Glomerular visceral epithelial cell (primary cell): ENCODE measurements at regions not wholly inside any gene's neighbourhood (a gene's known extent, or its start where the extent isn't known, plus 50 kb on each side); places are given as distances from the start of the nearest gene placed in this dataset.
"Not testable (repeated sequence)": the region's sequence is repeated elsewhere in the genome, so short reads cannot be mapped to it uniquely, and the experiment has no call there.

ENCODE experiments used
- DNase-seq: peaks from one replicate; pipeline ENCODE4 v3.0.0-alpha.2; 2016; ENCODE audit errors: extremely low spot score

DNA sequence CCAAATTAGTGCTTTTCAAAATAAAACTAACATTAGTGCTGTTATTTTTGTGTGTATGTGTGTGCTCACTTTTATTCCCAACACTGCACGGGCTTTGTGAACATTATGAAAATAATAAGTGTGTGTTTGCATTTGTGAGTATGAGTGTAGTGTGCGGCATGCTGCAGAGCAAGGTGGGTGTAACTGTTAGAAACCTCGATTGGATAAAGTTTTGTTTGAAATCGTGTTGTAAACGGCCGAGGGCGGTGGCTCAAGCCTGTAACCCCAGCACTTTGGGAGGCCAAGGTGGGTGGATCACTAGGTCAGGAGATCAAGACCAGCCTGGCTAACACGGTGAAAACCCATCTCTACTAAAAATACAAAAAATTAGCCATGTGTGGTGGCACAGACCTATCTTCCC is 352.0 kb downstream of the MDFIC start:
- not testable (repeated sequence) for DNase-seq

DNA sequence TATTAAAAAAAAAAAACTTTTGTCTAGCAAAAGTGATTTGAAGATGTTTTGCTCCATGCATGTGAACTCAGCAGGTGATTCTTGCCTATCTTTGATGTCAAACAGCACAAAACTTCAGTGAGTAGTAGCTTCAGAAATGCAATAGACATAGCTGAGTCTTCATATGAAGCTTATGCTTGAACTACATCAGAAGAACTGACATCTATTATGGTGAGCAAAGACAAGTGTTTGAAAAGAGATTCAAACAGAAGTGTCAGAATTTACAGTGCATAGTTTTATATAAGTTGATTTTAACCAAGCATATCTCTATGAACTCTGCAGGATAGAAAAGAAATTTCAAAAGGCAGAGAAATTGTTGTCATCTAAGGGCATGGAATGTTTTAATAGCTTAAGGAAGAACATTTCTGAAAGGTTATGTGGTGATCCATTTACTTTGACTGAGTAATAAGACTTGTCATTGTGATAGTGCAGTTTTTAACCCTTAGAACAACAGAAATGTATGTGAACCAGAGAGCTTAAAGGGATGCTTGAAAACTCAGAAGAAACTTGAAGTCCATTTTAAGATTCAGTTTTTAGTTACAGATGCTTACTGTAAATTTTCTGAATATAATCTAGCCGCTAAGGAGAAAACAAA is 351.4 kb downstream of the MDFIC start:
- no peak for DNase-seq

DNA sequence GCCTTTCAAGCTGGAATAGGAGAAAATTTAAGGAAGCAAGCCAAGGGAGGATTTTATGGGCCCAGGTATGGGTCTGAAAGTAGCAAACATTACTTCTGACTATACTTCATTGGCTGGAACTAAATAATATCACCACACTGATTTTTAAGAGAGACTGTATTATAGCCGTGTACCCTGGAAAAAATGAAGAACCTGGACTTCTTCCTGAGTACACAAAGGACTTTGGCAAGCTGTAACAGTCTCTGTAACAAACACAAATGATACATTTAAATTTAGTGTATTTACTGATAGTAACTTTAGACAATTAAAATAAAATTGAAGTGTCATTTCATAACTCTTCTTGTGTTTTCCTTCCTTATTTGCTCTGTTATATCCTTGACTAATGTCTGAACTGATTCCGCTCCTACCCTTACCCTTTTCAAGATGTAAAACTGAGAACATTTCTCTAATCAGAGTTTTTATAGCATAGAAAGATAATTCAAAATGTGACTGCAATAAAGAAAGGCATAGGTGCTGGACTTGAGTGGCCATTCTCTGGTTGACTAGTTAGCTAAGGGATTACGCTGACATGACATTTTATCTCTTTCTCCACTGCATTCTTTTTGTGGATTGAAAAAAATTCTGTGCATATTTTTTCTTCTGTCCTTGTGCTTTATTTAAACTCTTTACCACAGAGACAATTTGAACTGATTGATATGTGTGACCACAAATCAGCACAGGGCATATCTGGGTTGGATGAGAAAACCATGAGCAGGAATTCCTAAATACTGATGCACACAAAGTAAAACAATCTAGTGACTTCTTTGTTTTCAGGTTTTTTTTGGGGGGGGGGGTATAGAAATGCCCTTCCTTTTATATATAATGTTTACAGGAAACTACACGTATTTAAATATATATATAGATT is 349.7 kb downstream of the MDFIC start:
- DNase-seq = peak; percentile 7

DNA sequence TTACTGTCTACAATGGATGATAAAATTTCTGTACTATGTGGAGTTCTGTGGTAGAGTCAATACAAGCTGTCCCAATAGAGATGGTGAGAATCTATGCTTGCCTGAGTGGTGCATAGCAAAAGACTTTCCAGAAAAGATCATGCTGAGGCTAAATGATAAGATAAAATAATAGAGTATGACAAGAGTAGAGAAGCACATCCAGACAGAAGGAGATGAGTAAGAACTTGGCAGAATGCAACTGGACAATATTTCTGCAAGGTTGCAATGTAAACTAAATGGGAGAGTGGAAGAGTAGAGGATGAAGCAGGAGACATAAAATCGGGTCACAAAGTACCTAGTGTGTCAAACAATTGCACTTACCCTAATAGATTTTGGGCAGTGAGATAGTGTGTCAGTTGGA is 347.6 kb downstream of the MDFIC start:
- DNase-seq = no peak

DNA sequence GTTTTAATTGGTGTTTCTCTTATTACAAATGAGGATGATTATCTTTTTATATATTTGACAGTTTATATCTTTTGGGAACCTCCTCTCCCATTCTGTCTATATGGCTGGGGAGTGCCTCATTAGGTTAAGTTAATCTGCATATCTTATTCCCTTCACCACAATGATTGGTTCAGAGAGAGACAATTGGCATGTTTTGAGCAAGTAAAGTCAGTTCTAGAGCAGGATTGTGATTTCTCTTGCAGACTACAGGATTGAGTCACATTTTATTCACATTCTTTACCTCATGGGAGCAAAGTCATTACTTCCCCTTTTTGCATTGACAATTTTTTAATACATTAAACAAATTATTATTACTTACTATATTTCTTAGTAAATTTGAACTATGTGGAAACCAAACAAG is 345.6 kb downstream of the MDFIC start:
- no peak for DNase-seq

DNA sequence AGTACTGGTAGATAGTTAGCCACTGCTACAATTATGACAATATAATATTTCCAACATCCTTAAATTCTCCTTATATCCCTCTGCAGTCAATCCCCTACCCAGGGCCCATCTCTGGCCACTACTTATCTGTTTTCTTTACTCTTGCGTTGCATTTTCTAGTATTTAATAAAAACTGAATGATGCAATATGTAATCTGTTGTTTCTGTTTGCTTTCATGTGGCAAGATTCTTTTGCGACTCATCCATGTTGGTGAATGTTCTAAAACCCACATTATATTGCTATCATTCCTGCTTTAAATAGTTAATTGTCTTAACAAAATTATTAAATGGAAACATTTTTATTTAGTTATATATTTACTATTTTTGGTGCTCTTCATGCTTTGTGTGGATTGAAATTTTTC is 338.5 kb downstream of the MDFIC start:
- DNase-seq = no peak

DNA sequence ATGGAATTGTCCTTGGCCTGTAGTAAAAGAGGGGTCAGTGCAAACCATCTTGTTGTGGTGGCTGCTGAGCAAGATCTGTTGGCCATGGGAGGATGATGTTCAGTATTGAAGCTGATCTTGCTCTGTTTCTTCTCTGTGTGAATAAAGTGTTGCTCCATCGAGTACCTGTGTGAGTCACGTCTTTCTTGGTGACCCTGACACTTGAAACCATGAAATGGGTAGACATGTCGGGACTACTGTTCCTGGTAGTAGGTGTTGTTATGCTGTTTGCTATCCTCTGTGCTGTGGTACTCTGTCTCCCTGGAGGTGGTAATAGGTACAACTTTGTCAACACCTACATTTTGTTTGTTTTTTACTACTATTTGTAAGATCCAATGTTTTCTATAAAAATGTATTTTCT is 330.6 kb downstream of the MDFIC start:
- DNase-seq = no peak

DNA sequence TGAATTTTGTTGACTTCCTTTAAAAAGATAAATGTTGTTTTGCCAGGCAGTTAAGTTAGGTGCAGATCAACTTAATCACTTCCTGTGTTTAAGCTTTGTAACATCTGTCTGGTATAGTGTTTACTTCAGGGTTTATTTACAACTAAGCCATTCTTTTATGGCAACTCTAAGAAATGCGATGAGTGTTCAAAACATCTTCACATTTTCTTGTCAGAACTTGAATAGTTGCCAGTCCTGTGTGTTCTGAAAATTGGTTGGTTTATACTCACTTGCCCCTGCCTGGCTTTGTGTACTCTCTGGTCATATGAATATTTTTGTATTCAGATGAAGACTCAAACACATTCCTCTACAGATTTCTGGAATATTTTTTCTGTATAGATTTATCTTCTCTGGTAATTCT is 327.2 kb downstream of the MDFIC start:
- DNase-seq = no peak

DNA sequence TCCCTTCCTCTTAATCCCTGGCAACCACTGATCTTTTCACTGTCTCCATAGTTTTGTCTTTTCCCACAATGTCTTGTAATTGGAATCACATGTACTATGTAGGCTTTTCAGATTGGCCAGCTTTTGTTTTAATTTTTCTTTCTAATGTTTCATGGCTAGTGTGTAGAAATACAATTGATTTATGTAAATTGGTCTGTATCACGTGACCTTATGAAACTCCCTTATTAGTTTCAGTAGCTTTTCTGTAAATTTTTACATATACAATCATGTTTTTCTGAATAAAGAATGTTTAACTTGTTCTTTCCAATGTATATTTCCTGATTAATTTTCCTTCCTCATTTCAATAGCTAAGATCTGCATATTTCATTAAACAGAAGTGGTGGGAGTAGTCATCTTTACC is 319.3 kb downstream of the MDFIC start:
- no peak for DNase-seq

DNA sequence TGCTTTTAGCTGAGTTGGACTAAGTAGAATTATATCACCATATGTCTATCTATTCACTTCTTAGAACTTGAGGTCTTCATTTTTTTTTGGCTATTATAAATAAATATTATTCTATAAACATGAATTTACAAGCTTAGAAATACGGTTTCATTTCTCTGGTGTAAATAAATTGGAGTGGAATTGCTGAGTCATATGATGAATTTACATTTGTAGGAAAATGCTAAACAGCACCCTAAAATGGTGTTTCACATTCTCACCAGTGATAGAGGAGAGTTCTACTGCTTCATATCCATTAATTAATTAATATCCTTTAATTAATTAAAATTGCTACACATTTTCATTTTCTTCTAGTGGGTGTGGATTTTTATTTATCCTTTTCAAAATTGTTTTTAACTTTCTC is 318.3 kb downstream of the MDFIC start:
- no peak for DNase-seq

DNA sequence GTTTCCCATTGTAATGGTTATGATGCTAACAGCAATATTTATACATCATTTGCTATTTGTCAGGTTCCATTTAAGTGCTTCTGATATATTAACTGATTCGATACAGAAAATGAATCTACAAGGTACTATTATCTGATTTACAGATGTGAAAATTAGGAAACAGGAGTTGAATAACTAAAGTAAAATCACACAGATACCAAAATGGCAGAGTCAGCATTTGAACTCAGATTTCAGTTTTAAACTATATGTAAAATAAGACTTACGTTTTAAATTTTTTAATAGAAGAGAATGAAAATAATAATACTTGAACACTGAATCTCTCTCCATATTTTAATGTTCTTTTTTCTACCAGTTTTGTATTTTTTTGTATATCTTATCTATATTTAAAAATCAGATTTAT is 313.2 kb downstream of the MDFIC start:
- DNase-seq = no peak

DNA sequence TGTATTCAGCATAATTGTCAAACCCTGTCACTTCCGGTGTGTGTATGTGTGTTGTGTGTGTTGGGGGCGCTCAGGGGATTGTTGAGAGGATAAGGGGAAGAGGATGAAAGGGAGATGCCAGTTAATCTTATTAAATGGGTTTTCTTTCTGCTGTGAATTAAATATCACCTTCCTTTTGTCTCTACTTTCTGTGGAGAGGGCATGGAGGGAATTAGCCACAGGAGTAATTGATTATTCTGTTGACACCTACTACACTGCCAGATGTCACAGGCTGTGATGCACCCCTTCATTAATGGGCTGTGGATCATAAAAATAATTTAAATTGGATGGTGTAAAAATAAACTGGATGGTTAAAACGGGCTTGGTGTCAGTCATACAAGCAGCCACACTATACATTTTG is 311.9 kb downstream of the MDFIC start:
- no peak for DNase-seq

DNA sequence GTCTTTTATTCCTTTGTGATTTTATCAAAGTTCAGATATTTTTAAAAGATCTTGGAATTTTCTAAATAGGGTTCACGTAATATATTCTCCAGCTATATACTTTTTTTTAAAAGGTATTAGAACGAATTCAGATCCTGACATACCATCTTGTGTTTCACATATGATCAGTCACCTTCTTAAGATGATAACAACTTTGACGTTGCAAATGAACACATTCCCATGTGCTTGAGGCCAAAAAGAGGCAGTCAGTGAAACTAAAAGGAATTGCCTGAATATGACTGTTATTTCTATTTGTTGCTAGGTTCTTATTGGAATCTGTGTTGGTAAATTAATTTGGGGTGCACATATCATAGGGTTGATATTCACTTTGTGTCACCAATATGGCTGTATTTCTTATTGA is 310.1 kb downstream of the MDFIC start:
- DNase-seq = no peak

DNA sequence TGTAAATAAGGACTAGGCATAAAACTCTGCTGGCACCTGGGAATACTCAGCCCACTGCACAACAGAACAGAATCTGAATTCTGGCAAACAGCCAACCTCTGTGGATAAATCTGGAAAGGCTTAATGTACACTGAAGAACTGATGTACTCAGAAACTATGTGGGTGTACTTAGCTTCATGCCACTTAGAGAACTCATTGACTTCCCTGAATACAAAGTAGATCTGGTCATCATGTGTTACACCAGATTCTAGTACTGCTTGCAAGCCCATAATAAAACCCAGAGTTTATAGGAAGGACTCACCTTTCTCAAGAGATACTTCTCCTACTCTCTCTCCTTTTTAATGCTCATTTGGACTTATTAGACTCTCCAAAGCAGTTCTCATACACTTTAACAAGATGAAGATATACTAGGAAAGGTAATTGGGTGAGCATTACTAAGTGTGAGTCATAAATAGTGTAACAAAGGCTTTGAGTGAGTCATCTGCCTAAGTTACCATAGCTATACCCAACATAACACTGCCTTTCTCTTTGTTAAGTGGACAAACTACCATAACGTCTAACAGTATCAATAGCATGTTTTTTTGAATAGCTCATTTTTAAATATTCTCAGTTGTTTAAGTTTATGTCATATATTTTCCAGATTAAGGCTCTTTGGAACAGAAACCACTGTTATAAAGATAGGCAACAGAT is 309.1 kb downstream of the MDFIC start:
- DNase-seq = peak; percentile 85

DNA sequence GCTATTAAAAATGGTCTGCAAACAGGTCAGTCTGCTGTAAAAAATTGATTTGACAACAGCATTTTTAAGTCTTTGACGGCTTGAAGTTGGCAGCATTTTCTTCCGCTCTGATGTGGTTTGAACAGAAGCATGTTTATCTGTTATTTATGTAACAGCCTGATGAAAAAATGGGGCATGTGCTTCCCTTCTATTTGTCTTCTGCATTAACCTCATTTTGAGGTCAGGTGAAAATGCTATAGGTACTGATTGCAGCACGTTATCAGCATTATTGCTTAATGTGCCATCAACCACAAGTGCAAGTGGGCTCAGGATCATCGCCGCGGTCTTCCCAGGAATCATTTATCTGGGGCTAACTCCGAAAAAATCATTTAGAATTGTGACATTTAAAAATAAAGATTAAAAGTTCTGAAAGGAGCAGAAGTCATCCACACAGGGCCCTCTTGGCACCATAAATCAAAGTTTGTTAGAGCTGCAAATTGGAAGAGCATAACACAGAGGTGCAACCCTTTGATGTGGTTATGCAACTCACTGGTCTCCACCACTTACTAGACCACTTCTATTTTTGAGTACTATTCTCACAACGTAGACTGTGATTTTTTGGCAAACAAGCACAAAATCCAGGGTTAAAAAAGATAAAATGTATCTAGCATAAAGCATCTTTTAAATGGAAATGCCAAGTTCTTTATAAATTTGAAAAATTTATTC is 307.7 kb downstream of the MDFIC start:
- DNase-seq = peak; percentile 8

DNA sequence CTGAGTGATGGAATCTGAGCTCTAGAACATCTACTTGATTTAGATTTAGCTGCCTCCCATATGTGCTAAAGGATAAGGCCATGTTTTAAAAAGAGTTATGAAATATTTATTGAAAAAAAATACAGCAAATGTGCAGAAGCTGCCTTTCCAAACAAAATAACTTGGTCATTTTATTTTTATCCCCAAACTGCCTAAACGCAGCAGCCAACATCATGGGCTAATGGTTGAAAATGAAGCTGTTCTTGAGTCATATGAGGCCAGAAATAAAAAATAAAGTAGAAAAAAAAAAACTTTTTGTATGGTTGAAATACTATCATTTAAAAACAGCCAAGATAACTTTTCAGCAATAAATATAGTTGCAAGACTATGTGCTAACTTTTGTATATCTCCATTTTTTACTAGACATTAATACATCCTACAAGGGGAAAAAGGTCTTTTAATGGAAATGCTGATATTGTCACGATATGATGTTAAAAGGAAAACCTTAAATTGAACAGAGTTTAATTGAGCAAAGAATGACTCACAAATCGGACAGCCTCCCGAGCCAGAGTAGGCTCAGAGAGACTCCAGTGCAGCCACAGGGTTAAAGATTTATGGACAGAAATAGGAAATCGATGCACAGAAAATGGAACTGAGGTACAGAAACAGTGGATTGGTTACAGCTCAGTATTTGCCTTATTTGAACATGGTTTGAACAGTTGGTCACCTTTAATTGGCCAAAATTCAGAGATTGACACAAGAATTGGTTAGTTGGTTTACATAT is 305.8 kb downstream of the MDFIC start:
- DNase-seq = peak; percentile 32

DNA sequence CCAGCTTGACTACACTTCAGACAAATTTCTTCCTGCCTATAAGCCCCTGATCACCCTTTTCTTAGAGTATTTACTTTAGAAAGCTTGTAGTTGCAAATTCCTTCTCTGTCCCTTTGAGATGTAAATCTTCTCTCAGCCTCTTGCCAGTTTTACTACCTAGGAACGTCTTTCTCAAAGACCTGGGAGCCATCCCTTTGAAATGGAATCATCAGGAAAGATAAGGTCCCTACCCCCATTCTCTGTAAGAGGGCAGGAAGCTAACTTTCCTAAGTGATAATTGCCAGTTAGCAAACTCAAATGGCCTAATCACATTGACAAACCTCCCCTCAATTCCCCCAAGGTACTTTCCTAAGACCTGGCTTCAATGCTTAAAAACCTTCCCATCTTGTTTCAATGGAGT is 304.5 kb downstream of the MDFIC start:
- no peak for DNase-seq

DNA sequence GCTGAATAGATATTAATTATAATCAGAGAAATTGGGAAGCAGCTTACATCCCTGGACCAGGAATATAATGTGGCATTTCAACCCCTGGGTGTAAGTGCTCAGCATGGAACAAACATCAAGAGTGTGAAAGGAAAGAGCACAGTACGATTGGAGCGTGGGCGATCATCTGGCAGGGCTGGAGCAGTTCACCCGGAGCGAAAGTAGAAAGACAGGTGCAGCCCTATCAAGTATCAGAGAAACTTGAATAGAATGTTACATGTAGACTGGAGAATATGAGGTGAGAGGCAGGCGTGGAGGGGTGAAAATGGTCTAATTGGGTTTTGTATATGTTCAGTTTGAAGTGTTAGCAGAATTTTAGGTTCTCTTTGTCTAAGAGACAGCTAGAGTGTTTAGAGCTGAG is 303.0 kb downstream of the MDFIC start:
- no peak for DNase-seq

DNA sequence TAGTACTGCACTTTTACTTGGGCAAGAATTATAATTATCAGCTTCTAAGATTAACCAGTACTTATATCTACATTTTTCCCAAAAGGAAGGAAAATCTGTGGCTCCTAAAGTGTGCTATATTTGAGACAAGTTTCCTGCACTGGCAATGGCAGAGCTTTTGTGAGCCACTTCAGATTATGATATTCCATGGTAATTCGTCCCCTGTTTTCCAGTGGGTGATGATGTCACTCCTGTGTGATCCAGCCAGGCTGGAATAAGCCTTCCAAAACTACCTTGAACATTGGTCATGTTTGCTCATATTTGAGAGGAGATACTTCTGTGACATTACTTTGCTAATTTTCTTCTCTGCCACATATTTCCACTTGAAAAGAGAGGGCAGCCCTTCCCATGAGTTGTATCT is 302.1 kb downstream of the MDFIC start:
- DNase-seq = no peak

DNA sequence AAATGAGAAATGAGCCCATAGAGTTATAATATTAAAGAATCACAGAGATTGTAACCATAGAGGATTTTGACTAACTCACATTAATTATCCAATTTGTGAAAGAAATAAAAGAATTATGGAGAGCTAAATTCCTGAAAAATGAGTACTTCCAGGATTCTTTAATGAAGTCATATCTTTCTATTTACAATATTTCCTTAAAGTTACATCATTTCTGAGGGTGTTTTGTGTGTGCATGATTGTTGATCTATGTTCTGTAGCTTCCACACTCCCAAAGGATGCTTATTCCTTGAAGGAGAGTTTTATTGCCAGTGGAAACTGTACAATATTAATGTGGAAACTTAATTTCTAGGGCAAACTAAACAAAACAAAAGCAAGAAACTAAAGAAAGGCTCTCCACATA is 299.6 kb downstream of the MDFIC start:
- DNase-seq = no peak

DNA sequence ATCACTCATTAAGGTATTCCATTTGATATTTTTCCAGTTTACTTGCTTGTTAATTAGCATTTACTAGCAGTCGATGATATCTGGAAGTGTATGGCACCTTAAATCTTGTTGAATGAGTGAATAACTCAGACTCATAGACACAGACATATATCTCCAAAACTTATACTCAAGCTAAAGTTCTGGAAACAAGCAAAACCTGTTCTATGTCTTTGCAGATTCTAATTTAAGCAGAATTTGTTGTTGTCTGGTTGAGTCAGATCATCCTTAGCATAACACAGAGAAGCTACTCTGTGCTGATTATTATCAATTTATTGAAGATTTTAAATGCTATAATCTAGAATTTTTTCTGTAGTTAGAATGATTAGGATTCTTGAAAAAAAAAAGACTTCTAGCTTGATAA is 296.2 kb downstream of the MDFIC start:
- no peak for DNase-seq

DNA sequence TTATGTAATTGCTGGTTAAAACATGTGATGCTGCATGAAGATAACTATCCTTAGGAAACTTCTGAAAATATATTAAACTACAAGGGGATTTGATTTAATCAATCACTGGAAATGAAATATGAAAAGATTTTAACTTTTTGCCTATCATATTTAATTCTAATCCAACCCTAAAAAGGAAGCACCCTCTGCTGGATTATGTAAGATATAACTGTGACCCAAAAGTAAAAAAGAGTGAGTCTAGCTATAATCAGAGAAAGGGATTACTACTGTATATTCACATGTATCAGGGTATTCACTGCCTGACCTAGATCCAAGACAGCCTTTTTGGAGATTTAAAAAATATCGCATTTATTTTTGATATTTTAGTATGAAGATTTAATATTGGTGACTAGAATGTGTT is 295.5 kb downstream of the MDFIC start:
- no peak for DNase-seq
